Activated CD4-positive, alpha-beta T cell treated with anti-CD3 and anti-CD28 coated beads, Interleukin-2, Interleukin-4, amounts not matched to agents 100 ng/mL and 50 ng/mL, durations not matched to agents 16 hours and 8 hours (primary cell): ENCODE measurements at regions not wholly inside any gene's neighbourhood (a gene's known extent, or its start where the extent isn't known, plus 50 kb on each side); places are given as distances from the start of the nearest gene placed in this dataset.
"Not testable (repeated sequence)": the region's sequence is repeated elsewhere in the genome, so short reads cannot be mapped to it uniquely, and the experiment has no call there.

Experiments
- DNase-seq: peaks from one replicate; pipeline ENCODE4 v3.0.0-alpha.2; 2020; ENCODE audit warnings: low spot score

DNA sequence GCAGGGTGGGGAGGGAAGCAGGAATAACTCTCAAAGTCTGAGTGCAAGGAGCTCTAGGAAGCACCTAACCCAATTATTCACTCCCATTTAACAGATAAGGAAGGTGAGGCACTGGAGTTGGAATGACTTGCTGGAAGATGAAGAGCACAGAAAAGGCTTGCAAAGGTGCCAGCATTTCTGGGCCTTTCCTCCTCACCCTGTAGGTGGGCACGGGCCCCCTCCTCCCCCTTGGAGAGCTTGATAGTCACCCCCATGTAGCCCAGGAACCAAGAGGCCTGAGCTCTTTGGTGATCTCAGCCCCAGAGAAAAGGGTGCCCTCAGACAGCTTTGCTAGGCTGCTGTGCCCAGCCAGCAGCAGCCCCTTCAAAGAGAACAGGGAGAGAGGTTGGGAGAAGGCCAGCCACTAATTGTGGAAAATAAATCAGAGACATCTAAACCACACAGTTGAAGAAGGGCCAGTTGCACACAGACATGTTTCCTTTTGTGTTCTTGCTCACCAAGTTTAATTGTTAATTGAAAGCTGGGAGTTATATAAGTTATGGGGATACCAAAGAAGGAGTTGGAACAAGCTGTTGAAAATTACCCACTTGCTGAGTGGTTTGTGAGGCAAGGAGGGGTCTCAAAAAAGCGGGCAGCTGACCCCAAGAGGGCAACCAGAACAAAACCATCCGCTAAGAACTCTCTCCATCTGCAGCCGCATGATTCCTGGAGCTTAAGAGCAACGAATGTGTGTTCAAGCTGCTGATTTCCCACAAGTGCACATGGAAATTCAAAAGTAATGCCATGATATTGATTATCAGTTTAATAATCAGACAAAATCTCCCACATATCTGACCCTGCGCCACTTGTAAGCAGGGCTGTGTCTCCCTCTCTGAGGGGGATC lies 77.0 kb downstream of the MRPL14 start:
- no peak for DNase-seq

DNA sequence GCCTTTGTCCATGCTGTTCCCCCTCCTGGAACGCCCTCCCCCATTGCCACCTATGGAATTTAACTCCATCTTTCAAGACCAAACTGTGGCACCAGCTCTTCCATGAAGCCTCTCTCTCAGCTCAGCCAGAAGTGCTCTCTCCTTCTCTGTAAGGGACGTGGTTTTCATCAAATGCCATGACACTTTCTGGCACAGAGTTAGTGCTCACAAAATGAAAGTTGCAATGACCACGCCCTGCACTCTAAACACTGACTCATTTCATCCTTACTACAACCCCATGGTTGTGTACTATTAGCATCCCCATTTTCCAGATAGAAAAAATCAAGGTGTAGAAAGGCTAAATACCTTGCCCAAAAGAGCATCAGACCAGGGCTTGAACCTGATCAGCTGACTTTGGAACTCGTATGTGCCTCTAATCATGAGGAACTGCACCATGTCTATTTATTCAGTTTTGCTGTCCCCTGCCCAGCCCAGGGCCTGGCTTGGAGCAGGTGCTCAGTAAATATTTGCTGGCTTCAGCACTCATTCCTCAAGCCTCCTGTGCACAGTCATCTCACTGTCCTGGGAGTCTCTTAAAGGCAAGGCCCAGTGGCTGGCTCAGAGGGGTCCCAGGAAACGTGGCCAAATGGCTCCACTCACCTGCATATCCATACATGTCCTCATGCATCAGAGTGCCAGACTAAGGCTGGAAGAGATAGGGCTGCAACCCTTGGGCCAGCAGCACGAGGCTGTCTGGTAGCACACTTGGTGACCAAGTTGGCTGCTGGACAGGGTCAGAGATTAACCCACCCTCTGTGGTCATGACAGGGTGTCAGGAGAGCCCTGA lies 77.9 kb downstream of the MRPL14 start:
- DNase-seq, result peak; percentile 48

DNA sequence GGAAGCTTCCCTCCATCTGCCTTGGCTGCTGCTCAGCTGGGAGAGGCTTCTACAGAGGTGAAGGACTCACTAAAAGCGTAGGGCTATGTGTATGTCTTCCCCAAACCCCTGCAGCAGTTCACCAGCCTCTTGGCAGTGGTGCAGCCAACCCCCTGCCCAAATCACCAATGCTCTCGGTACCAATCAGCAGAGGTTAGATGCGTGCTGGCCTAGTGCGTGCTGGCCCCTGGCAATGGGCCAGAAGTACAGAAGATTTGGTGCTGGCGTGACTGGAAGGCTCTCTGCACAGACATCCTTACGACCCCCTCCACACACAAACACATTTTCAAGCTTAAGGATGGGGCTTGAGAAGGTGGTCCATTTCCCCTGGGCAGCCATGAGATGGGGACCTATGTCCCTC lies 79.0 kb downstream of the MRPL14 start:
- DNase-seq, result no peak

DNA sequence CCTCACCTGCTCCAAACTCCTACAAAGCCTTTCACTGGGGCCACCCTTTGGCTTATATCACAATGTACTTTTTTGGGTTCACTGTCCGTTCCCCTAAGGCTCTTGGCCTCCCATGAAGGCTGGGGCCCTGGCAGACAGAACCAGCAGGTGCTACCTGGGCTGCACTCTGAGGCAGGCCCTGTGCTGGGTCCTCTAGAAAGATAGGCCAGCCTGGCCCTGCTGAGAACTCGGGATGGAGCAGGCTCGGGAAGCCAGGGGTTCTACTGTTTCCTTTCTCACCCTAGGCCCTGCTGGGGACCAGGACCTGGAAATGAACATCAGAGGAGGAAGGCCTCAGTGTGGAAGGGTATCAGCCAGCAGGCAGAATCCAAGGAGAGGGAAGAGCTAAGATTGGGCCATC lies 79.5 kb downstream of the MRPL14 start:
- DNase-seq, result no peak

DNA sequence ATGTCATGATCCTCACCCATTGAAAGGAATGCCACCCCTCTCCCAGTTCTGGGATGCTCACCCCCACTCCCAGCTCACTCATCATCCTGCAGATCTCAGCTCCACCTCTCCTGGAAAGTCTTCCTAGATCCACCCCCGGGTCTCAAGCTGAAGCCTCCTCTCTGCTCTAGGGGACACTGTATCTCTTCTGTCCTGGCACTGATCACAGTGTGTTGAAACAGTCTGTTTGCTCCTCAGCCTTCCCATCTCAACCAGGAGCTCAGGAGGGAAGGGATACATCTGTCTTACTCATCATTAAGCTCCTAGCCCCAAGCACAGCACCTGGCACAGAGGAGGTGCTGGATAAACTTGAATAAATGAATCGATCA lies 80.1 kb downstream of the MRPL14 start:
- no peak for DNase-seq

DNA sequence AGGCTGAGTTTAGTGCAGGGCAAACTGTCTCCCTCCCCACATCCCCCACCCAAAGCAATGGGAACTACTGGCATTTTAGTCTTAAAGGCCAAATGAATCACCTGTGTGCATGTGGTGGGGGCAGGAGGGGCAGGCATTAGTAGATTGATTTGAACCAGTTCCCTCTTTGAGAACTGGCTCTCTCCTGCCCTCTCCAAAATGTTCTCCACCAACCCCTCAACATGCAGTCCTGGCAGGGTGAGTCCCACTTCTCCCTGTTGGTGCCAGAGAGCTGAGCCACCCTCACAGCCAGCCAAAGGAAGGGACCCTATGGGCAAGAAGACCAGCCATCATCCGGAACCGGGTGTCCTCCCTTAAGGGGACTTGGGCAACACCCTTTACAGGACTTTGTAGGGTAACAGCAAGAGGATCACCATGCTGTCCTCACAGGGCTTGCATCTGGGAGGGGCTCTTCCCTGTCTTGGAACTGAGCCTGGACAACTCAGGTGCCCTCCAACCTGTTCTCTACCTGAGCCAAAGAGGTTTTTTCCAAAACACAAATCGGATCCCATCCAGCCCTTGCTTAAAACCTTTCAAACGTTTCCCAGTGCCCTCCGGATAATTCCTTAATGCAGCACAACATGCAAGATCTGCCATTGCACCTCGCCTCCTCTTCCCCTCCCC lies 80.6 kb downstream of the MRPL14 start:
- no peak for DNase-seq

DNA sequence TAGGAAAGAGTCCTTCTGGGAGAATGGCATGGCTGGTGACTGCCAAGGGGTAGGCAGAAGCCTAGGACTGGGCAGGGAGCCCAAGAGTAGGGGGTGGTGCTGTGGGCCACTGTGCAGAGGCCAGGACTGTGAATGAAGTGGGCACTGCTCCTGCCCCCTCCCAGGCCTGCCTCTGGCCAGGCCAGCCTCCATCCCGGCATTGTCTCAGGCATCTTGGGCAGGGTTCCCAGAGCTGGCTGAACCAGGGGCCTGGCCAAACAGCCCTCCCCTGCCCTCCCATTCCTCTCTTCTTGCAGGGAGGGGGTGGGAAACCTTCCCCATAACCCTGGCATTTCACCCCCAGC lies 81.6 kb downstream of the MRPL14 start:
- DNase-seq, result no peak

DNA sequence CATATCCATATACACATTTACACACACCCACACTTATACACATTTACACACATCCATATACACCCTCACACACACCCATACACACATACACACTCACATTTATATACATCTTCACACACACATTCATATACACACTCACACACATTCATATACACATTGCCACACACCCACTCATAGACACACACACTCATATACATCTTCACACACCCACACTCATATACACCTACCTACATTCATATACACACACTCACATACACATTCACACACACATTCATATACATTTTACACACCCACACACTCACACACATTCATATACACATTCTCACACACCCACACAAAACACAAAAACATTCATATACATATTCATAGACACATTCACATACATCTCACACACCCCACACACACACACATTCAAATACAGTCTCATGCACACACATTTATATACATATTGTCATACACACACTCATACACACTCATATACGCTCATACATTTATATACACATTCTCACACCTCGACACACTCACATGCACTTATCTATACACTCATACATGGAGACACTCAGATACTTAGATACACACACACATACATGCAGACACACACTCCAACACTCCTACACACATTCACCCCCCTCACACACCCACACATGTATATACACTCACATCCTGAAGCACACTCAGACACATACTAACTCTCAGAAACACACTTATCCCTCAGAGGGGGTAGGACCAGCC lies 82.1 kb downstream of the MRPL14 start:
- DNase-seq, result no peak

DNA sequence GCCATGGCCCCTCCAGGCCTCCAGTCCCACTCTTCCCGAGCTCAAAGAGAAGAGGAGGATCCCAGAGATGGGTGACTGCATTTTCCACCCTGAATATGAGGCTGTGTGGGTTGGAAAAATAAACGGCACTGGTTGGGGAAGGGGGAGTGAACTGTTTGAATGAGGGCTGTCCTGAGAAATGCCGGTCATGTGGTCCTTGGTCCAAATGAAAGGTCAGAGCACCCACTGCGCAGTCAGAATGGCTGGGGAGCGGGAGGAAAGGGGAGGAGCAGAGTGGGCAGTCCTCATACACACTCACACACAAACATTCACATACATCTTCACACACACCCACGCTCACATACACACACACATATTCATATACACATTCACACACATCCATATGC lies 83.1 kb downstream of the MRPL14 start:
- no peak for DNase-seq

DNA sequence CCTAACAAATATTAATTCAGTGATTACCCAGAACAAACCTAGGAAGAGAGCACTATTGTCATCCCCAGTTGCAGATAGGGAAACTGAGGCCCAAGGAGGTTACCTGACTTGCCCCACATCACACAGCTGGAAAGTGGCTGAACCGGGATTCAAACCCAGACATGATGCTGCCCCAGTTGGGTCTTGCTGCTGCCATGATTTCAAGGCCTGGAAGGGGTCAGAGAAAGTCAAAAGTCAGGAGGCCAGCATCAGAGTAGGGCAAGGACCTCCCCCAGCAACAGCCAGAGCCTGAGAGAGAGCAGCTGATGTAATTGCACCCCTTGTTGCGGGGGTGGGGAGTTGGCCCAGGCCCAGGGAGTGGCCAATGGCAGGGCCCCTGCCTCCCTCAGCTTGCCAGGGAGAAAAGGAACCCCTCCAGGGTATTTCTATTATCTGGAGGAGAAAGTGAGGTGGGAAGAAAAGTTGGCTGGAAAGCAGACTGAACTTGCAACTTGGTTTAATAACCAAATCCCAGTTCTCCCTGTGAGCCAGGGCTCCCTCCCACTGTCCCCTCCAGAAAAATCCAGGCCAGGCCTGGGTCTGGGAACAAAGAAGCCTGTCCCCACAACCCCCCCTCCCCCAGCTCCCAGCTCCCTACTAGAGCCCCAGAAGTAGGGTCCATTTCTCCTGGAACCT lies 83.6 kb downstream of the MRPL14 start:
- DNase-seq, result no peak

DNA sequence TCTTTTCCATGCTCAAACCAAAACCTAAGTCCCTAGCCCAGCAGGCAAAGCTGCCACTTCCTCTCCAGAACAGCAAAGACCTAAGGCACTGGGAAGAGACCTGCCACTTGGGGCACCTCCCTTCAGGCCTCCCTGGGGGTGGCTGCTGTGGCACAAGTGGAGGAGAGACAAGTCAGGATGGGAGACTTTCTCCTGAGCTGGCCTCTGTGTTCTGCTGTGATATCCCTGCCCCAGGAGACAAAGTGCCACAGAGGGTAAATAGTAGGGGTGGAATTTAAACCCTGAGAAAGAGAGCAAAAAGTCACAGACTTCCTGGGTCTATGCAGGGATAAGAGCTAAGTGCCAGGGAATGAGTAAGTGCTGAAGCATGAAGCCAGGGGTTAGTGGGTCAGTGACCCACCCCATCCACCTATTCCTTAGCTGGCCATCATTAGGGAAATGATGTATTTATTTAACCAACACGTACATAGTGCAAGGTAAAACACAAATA lies 84.2 kb downstream of the MRPL14 start:
- DNase-seq, result no peak

DNA sequence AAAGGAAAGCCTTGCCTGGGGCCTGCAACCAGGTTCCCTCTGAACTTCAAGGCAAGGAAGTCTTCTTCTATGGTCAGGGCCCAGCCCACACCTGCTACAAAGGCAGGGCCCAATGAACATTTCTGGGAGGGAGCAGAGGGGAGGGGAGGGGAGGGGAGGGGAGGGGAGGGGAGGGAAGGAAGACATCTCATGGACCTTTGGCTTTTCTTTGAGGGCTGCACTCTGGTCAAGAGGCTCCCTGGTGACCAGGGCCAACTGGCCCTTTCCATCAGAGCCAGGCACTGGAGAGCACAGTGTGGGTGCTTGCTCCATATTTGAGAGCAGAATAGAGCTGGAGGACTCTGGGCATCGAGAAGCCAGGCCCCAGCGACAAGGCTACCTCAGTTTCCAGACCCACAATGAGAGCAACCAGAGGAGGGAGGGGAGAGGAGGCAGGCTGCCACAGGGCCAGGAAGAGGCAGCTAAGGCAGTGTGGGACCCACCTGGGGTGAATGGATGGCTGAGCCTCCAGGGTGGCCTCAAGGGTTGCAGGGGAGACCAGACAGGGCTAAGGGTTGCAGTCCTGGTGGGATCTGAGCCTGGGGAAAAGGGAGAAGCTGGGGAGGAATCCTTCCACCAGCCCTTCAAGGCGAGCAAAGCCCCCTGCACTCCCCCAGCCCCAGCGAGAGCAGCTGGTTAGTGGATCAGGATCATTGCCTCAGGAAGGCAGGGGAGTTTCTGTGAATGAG lies 84.8 kb downstream of the MRPL14 start:
- DNase-seq, result no peak

DNA sequence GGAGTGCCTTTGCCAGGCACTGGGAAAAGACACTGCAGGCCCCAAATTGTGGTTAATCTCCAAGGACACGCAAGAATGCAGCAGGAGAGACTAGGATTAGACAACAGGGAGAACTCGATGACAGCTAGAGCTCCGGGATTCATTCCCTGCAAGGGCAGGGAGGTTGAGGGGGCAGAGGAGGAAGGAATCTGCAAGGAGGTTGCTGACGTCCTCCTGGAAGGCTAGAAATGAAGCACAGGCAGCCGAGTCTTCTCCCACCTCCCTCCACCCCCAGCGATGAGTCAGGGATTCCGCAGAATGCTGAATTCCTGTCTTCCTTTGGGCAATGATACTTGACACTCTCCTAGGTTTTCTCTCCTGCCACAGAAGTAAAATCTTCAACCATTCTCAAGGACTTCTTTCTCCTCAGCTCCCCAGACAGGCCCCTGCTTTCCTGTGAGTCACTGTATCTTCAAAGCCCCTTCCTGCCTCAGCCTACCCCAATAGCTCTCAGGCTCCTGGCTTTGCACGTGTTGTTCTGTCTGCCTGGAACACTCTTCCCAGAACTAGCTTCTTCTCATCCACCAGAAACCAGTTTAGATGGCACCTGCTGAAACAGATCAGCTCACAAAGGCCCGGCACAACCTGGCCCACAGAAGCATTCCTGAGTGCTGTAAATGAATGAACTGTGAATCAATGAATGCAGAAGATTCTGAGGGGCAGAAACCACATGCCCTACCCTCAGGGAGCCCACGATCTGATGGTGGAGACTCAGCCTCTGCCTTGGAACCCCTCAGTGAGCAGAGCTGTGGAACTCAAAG lies 85.6 kb downstream of the MRPL14 start:
- DNase-seq, result no peak

DNA sequence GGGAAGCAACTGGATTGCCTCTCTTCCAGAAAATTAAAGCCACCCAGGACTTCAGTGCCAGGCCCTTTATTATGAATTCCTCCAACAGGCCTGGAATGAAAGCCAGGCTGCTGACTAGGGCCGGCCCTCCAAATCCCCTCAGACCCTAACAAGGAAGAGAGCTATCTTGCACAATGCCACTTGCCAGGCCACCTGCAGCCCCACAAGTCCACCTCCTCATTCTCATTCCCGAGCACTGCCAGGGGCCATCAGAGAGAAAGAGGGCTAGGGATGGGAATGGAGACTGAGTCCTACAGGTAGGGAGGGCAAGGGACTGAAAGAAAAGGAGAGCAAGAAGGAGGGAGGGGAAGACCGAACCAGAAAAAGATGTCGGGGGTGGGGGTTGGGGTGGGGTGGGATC lies 86.5 kb downstream of the MRPL14 start:
- DNase-seq, result no peak

DNA sequence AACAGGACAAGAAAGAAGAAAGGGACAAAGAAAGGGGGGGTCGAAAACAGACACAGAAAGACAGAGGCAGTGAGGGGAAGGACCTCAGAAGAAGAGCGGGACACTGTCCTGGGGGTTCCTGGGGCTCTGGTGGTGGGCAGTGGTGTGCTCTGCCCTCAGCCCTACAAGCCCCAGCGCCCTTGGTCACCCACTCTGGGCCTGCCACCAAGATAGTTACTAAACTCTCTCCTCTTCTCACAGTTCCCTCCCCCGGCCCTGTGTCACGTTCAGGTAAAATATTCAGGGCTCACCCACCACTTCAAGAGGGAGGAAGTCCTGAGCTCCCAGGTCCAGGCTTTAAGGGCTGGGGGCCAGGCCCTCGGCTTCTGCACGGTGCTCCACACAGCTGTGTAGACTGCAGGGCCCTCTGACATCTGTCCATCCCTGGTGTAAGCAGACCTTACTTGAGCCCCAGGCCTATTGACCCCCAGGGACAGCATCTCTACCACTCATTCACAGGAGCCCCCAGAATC lies 87.4 kb downstream of the MRPL14 start:
- no peak for DNase-seq

DNA sequence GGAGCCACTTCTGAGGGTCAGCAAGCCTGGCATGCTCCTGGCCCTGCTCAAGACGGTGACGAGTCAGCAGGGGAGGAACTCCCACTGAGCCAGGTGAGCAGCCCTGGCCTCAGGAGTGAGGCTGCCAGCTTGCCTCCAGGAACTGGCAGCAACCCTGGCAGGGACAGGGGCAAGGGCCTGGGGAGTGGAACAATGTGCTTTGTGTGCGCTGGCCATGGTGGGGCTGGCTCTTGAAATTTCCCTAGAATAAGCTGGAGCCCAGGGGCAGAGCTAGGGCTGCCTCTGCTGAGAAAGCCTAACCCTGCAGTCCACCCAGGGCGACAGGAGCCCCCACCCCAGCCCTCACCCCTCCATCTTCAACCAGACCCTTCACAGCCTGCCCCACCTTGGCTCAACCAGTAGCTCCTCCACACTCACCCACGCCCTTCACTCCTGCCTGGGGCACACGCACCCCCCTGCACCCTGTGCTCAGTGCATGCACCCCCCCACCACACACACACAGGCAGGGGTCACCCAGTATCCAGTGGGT lies 88.0 kb downstream of the MRPL14 start:
- no peak for DNase-seq

DNA sequence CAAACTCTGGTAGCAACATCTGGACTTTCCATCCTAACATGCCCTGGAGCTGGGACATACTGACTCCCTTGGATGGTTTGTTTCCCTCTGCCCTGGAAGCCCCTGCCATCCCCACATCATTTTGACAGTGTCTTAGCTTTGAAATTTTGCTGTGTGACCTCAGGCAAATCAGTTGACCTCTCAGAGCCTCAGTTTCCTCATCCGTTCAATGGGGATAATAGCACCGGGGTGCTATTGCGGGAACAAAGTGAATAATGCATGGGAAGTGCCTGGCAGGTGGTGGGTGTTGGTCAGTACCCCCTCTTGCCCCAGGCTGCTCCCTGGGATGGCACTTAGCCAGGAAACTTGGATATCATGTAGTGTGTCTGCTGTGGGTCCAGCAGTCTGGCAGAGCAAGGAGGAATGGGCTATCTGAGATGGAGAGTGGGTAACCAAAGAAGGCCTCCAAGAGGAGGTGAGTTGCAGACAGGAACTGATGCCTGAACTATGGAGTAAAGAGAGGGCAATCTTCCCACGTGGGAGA lies 88.6 kb downstream of the MRPL14 start:
- DNase-seq, result no peak

DNA sequence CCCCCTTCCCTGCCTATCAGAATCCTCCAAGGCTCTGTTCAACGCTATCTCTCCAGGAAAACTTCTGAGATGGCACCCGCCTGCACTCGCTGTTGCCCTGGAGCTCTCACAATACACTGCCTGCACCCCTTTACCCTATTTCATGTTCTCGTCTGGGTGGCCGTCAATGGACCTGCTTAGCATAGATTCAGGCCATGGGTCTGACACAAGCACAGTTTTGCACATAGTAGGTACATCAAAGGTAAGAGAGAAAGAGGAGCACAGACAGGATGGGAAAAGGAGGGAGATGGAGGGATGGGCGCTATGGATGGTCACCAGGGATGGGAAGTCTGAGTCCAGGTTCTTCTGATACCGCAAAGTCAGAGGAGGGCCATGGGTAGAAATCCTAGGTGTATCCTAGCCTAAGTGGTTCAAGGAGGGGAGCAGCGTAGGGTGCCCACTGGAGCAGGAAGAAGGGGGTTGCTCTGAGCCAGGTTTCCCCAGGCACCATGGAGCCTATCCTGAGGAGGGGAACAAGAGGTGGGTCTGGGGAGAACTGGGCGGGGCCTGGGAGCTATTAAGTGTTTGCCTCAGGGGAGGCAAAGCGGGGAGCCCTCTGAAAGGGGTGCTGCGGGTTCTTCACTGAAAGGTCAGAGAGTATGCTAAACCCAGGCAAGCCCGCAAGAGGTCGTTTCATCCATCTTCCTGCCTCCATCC lies 89.3 kb downstream of the MRPL14 start:
- DNase-seq, result no peak

DNA sequence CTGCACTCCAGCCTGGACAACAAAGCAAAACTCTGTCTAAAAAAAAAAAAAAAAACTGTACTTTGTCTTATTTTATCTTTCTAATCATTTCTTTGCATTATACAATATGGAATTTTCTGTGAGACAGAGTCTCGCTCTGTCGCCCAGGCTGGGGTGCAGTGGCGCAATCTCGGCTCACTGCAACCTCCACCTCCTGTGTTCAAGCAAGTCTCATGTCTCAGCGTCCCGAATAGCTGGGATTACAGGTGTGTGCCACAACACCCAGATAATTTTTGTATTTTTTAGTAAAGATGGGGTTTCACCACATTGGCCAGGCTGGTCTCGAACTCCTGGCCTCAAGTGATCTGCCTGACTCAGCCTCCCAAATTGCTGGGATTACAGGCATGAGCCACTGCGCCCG lies 90.0 kb downstream of the MRPL14 start:
- DNase-seq, result not testable (repeated sequence)
